ENCODE measurements at regions not wholly inside any gene's neighbourhood (a gene's known extent, or its start where the extent isn't known, plus 50 kb on each side); places are given as distances from the start of the nearest gene placed in this dataset.

DNA sequence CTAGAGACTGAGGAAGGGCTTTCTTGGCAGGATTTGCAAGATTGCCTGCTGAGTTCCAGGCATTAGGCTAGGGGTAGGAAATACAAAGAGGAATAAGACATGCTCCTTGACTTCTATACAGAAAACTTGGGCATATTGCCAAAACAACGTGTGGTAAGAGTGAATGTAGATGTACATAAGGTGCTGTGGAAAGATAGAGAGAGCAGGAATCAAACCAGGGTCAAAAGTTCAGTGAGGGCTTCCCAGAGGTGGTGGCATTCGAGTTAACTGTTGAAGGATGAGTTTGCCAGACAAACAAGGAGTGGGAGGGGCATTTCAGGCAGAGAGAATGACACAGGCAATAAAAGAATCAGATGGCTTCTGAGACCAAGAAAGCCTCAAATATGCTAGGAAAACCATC lies 187.9 kb downstream of the KDR start:
- dilution Hi-C loops (cut with HindIII; ENCODE audit: low sequenced_read_pairs, unreplicated experiment): no loop called here
- no peak for TF ChIP-seq RAD21 (IDR thresholded peaks at IDR 0.05; ENCODE audit: low read length)
- TF ChIP-seq FOS (IDR thresholded peaks at IDR 0.05; ENCODE audit: low read depth, low read length): no peak
- TF ChIP-seq USF2 (IDR thresholded peaks at IDR 0.05; ENCODE audit: low read depth, low read length): no peak
- TF ChIP-seq MAFK (IDR thresholded peaks at IDR 0.05; ENCODE audit: low read depth, low read length): no peak
- TF ChIP-seq SMC3 (IDR thresholded peaks at IDR 0.05; ENCODE audit: low read depth, low read length): no peak
- no peak for TF ChIP-seq BHLHE40 (IDR thresholded peaks at IDR 0.05; ENCODE audit: low read depth, low read length)
- no peak for TF ChIP-seq RCOR1 (IDR thresholded peaks at IDR 0.05; ENCODE audit: insufficient replicate concordance, low read length)
- TF ChIP-seq, protein P1, sequence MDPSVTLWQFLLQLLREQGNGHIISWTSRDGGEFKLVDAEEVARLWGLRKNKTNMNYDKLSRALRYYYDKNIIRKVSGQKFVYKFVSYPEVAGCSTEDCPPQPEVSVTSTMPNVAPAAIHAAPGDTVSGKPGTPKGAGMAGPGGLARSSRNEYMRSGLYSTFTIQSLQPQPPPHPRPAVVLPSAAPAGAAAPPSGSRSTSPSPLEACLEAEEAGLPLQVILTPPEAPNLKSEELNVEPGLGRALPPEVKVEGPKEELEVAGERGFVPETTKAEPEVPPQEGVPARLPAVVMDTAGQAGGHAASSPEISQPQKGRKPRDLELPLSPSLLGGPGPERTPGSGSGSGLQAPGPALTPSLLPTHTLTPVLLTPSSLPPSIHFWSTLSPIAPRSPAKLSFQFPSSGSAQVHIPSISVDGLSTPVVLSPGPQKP (IDR thresholded peaks at IDR 0.05; ENCODE audit: borderline replicate concordance, low read depth, low read length): no peak
- TF ChIP-seq NFE2L2 (IDR thresholded peaks at IDR 0.05; ENCODE audit: low read depth, low read length): no peak
- no peak for TF ChIP-seq CHD1 (IDR thresholded peaks at IDR 0.05; ENCODE audit: low read depth, low read length)
- no peak for TF ChIP-seq MXI1 (IDR thresholded peaks at IDR 0.05; ENCODE audit: borderline replicate concordance, low read depth, low read length)
- no peak for TF ChIP-seq RFX5 (IDR thresholded peaks at IDR 0.05; ENCODE audit: low read depth, low read length)
- TF ChIP-seq CTCF (conservative IDR thresholded peaks at IDR 0.05; ENCODE audit: low read depth, low read length): no peak
- TF ChIP-seq CEBPB (IDR thresholded peaks at IDR 0.05; ENCODE audit: low read depth, low read length): no peak
- no peak for TF ChIP-seq MAZ (IDR thresholded peaks at IDR 0.05; ENCODE audit: borderline replicate concordance, low read depth, low read length)
- no peak for TF ChIP-seq POLR2A (IDR thresholded peaks at IDR 0.05; ENCODE audit: low read depth, low read length)
- H3K4ac ChIP-seq (ENCODE audit: low read depth, low read length): no peak overlapping the region
- peak overlapping the region; percentile 20; the same call in 1 of the 2 replicates for H3K4me2 ChIP-seq (ENCODE audit: low read depth, low read length)
- no peak overlapping the region for H2BK5ac ChIP-seq (ENCODE audit: low read depth, low read length, poor library complexity, severe bottlenecking)
- no peak overlapping the region for H3K14ac ChIP-seq (replicated peaks; ENCODE audit: low read depth, low read length)
- H3K79me1 ChIP-seq (ENCODE audit: low read depth in 1 of 2, low read length in 2 of 2): no peaks in the 10 kb centered on the region
- H3K23ac ChIP-seq (ENCODE audit: low read depth, low read length): no peak overlapping the region
- no peak overlapping the region for H2BK15ac ChIP-seq (ENCODE audit: low read depth, low read length)
- no peaks in the 10 kb centered on the region for H3K4me1 ChIP-seq (ENCODE audit: control insufficient read depth, insufficient read depth, low read length)
- H2AK5ac ChIP-seq (ENCODE audit: low read depth, low read length): no peak overlapping the region
- H4K91ac ChIP-seq (ENCODE audit: insufficient read depth, low read depth, low read length): no peak overlapping the region
- no peak overlapping the region for H3K4me3 ChIP-seq (ENCODE audit: insufficient read depth, low read depth, low read length)
- no peak overlapping the region for H3K27ac ChIP-seq (ENCODE audit: insufficient read depth, low read length)
- H3K36me3 ChIP-seq (ENCODE audit: control insufficient read depth, insufficient read depth, low read length): no peaks in the 10 kb centered on the region
- no peak overlapping the region for H3K18ac ChIP-seq (ENCODE audit: low read depth, low read length)
- in situ Hi-C loops (cut with MboI; ENCODE audit: low sequenced_read_pairs): no loop called here
- no peak overlapping the region for H2AK9ac ChIP-seq (replicated peaks; ENCODE audit: low read depth, low read length, poor library complexity)
- DNase-seq (no peak), ATAC-seq (ENCODE audit: low read depth) (no peak)
- no TSS peak for BruUV-seq (replicated peaks)
- intact Hi-C loops (cut with micrococcal nuclease): no loop called here
- WGBS, 2 experiments (ENCODE audit: extremely low coverage in 2 of 2, insufficient read length in 1 of 2): no CpG with 5 or more reads among the region's 2 CpGs
- H4K8ac ChIP-seq (ENCODE audit: low read depth in 2 of 2, low read length in 2 of 2): no peak overlapping the region
- H4K20me1 ChIP-seq (ENCODE audit: insufficient read depth, low read length): no peaks in the 10 kb centered on the region
- H3K9me1 ChIP-seq (ENCODE audit: insufficient read depth, low read length): no peaks in the 10 kb centered on the region
- H3K56ac ChIP-seq (ENCODE audit: extremely low read depth, insufficient read depth, low read length): no peak overlapping the region
- ChIA-PET POLR2A (ENCODE audit: unreplicated experiment) (no interaction called here), CTCF (no interaction called here)
- H3K9me3 ChIP-seq (ENCODE audit: control insufficient read depth, insufficient read depth, low read length): no peaks in the 10 kb centered on the region
- no peak overlapping the region for H3K9ac ChIP-seq (ENCODE audit: low read depth, low read length)
- H2BK120ac ChIP-seq (ENCODE audit: low read depth, low read length): no peak overlapping the region
- H4K5ac ChIP-seq (ENCODE audit: low read depth, low read length): no peak overlapping the region
- peaks cover 2% of the 10 kb centered on the region; the same call in 1 of the 2 replicates for H3K27me3 ChIP-seq (ENCODE audit: control insufficient read depth, insufficient read depth, low read length)
- H2BK20ac ChIP-seq (ENCODE audit: low read depth, low read length): 0 out of 2 replicates have a peak overlapping the region, but pooled peaks have one; percentile 2
- no peak overlapping the region for H2AFZ ChIP-seq (replicated peaks; ENCODE audit: low read length, poor library complexity)

Data from IMR-90 (cell line).